ENCODE measurements at regions not wholly inside any gene's neighbourhood (a gene's known extent, or its start where the extent isn't known, plus 50 kb on each side); places are given as distances from the start of the nearest gene placed in this dataset.
A peak's percentile ranks its signal among the peaks of the same experiment; 100 is the strongest.

GRCh38 chr5:57677235-57677634 is 194.6 kb upstream of the ACTBL2 start:
- H3K4me3 ChIP-seq (ENCODE audit: low read depth, low read length): no peak overlapping the region
- DNase-seq (ENCODE audit: low read depth): no peak
- no peak for TF ChIP-seq CTCF (conservative IDR thresholded peaks at IDR 0.05; ENCODE audit: low read depth, low read length)

GRCh38 chr5:57676222-57677098 is 193.8 kb upstream of the ACTBL2 start:
- peak; percentile 42 for DNase-seq (ENCODE audit: low read depth)
- TF ChIP-seq CTCF (conservative IDR thresholded peaks at IDR 0.05; ENCODE audit: low read depth, low read length): no peak
- H3K4me3 ChIP-seq (ENCODE audit: low read depth, low read length): no peak overlapping the region

- no peak for TF ChIP-seq CTCF (conservative IDR thresholded peaks at IDR 0.05; ENCODE audit: low read depth, low read length)
- peak; percentile 31 for DNase-seq (ENCODE audit: low read depth)
- H3K4me3 ChIP-seq (ENCODE audit: low read depth, low read length): no peak overlapping the region
These were observed 192.6 kb upstream of the ACTBL2 start for GRCh38 chr5:57675236-57675635.

GRCh38 chr5:57671371-57671770 is 188.8 kb upstream of the ACTBL2 start:
- no peak for TF ChIP-seq CTCF (conservative IDR thresholded peaks at IDR 0.05; ENCODE audit: low read depth, low read length)
- H3K4me3 ChIP-seq (ENCODE audit: low read depth, low read length): no peak overlapping the region
- DNase-seq (ENCODE audit: low read depth): no peak

- no peak overlapping the region for H3K4me3 ChIP-seq (ENCODE audit: low read depth, low read length)
- DNase-seq (ENCODE audit: low read depth): no peak
- no peak for TF ChIP-seq CTCF (conservative IDR thresholded peaks at IDR 0.05; ENCODE audit: low read depth, low read length)
These were observed 184.0 kb upstream of the ACTBL2 start for GRCh38 chr5:57666582-57666981.

GRCh38 chr5:57665146-57665936 is 182.7 kb upstream of the ACTBL2 start:
- no peak for DNase-seq (ENCODE audit: low read depth)
- no peak for TF ChIP-seq CTCF (conservative IDR thresholded peaks at IDR 0.05; ENCODE audit: low read depth, low read length)
- no peak overlapping the region for H3K4me3 ChIP-seq (ENCODE audit: low read depth, low read length)
